GM12892 (cell line): ENCODE measurements at regions not wholly inside any gene's neighbourhood (a gene's known extent, or its start where the extent isn't known, plus 50 kb on each side); places are given as distances from the start of the nearest gene placed in this dataset.

Experiments
- DNase-seq: peaks from one replicate; pipeline ENCODE4 v3.0.0; 2011; ENCODE audit not compliant: insufficient read length
- FAIRE-seq: peaks from 2 replicates; lab custom pipeline; 2011; peaks lifted over from hg19 to GRCh38; lab: Jason Lieb, UNC
- POLR2A ChIP-seq: IDR thresholded peaks from 2 replicates; pipeline ENCODE4 v1.6.1; 2011; ENCODE audit warnings: low read depth, low read length, control low read depth
- POLR2AphosphoS5 ChIP-seq: IDR thresholded peaks from 2 replicates; pipeline ENCODE4 v1.6.1; 2011; ENCODE audit warnings: low read depth, low read length, control low read depth
- TAF1 ChIP-seq: IDR thresholded peaks from 2 replicates; pipeline ENCODE4 v1.6.1; 2011; ENCODE audit warnings: low read depth, mild to moderate bottlenecking, control low read depth, low read length, borderline replicate concordance

DNA sequence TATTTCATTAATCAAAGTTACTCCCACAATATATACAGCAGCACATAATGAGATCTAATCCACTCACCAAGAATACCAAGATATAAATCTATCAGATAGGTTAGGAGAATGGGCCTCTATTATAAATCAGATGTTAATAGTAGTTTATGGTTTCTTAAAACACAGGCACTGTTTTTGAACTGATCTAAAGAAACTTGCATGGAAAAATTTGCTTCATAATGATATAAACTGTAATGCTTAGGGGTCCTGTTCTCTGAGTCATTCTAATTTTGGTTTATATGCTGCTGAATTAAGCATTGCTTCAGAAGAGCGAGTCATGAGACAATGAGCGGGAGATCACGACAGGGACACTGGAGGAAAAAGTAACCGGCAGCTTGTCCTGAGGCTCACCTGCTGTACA lies 113.3 kb upstream of the OTUD4 start:
- DNase-seq: no peak
- no peak for TF ChIP-seq POLR2A
- TF ChIP-seq TAF1: no peak
- no peak for TF ChIP-seq POLR2AphosphoS5
- FAIRE-seq: no peak

- no peak for TF ChIP-seq POLR2A
- TF ChIP-seq TAF1: no peak
- no peak for TF ChIP-seq POLR2AphosphoS5
- peak; percentile 27 for FAIRE-seq
- no peak for DNase-seq
Measured at GRCh38 chr4:145290955-145291354, 110.6 kb upstream of the OTUD4 start.

DNA sequence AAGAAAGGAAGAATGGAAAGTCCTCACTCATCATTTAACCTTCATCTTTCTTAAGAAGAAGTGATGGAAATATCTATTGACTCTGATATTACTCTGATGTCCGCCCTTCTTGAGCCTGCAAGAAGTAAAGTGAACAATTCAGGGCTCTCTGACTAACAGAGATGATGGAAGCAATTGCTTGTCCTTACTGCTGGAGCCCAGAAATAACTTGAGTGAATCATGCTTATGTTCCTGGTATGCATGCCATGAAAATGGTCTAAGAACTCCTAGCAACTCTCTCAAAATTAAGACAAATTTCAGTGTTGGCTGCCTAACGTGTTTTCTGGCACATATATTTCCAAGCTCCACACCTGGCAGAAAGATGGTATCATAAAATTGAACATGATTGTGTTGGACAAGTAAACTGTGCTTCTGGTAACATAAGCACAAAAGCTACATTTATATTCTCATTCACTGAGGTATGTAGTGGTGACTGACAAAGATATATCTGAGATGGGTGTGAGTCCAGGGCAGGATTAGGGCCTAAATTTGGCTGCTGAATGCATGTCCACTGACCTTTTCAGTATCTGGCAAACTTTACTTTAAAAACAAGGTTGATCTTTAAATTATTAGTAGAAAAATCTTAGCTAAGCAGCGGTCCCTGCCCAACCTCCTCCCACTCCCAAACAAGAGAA lies 109.2 kb upstream of the OTUD4 start:
- FAIRE-seq (no peak), DNase-seq (no peak)
- TF ChIP-seq POLR2AphosphoS5: no peak

DNA sequence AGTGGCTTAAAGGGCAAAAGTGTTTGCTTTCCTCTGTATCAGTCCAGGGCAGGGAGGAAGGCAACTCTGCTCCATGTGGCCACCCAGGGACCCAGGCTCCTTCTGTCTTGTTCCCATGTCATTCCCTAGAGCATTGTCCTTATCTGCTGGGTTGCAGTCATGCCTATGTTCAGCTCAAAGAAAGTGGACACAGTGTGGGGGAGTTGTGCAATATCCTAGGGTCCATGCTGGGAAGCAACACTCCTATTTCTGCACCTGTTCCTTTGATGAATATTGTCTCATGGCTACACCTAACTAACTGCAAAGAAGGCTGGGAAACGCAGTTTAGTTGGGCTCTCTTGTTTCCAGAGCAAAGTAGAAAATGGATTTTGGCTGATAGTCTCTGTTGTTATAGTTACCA lies 107.0 kb upstream of the OTUD4 start:
- TF ChIP-seq POLR2AphosphoS5 (no peak), TAF1 (no peak), POLR2A (no peak)
- FAIRE-seq (no peak), DNase-seq (no peak)

GRCh38 chr4:145285928-145286327 lies 105.5 kb upstream of the OTUD4 start:
- FAIRE-seq (no peak), DNase-seq (no peak)
- TF ChIP-seq TAF1 (no peak), POLR2A (no peak), POLR2AphosphoS5 (no peak)

- TF ChIP-seq TAF1 (no peak), POLR2AphosphoS5 (no peak), POLR2A (no peak)
- no peak for DNase-seq
- no peak for FAIRE-seq
Measured at GRCh38 chr4:145283909-145284308, 103.5 kb upstream of the OTUD4 start.

- FAIRE-seq: no peak
- TF ChIP-seq POLR2A: no peak
- TF ChIP-seq POLR2AphosphoS5: no peak
- TF ChIP-seq TAF1: no peak
- no peak for DNase-seq
Measured at GRCh38 chr4:145281951-145282350, 101.6 kb upstream of the OTUD4 start.

DNA sequence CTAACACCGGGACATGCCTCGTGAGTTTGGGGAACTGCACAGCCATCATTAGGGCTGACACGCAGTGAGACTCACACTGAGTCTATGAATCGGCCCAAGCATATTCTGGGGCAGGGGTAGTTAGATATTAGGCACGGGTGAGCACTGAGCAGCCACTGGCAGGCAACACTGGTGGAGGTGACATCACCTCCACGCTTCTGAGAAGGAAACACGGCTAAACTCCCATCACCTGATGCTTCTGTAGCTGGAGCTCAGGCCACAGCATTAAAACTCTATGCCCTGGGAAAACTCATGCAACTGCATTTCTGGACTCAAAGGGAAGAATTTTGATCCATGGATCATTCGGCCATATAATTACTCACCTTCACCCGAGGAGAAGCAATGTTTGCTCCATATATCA lies 100.8 kb upstream of the OTUD4 start:
- no peak for FAIRE-seq
- no peak for DNase-seq
- no peak for TF ChIP-seq POLR2A
- TF ChIP-seq TAF1: no peak
- TF ChIP-seq POLR2AphosphoS5: no peak

- TF ChIP-seq POLR2AphosphoS5: no peak
- TF ChIP-seq POLR2A: no peak
- TF ChIP-seq TAF1: no peak
- DNase-seq: no peak
- no peak for FAIRE-seq
Measured at GRCh38 chr4:145280541-145280940, 100.2 kb upstream of the OTUD4 start.

DNA sequence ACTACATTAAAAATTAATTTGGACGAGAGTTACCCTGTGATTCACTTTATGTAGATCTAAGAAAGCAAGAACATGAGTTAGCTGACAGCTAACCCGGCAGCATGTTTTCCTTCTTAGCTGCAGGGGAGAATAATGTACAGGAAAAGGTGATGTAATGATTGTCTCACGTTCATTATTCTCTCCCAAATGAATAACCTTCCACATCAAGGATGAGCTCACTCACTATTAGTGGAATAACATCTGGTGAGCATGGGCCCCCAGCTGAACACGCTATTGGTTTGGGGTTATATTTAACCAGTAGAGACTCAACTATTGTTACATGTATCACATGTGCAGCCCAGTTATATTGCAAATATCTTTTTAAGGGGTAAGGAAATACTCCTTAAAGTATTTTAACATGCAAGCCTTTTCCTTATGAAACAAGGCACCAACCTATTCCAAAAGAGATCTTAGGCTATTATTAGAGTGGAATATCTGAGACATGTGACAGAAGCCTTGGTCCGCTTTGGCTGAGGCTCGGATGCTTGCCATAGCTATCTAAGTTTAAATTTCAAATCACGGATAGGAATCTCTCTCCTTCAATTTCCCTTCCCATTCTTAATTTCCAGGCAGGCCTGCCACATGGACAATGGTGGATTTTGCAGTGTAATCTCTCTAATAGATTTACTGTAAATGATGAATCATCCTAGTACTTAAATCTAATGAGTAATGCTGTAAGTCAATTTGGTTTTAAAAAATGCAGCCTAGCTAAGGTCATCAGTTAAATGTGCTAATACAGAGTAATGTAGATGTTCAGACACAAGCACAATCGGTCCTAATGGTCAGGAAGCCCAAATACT lies 99.0 kb upstream of the OTUD4 start:
- DNase-seq: no peak
- no peak for TF ChIP-seq POLR2A
- no peak for TF ChIP-seq POLR2AphosphoS5
- TF ChIP-seq TAF1: no peak
- peak; percentile 17 for FAIRE-seq

DNA sequence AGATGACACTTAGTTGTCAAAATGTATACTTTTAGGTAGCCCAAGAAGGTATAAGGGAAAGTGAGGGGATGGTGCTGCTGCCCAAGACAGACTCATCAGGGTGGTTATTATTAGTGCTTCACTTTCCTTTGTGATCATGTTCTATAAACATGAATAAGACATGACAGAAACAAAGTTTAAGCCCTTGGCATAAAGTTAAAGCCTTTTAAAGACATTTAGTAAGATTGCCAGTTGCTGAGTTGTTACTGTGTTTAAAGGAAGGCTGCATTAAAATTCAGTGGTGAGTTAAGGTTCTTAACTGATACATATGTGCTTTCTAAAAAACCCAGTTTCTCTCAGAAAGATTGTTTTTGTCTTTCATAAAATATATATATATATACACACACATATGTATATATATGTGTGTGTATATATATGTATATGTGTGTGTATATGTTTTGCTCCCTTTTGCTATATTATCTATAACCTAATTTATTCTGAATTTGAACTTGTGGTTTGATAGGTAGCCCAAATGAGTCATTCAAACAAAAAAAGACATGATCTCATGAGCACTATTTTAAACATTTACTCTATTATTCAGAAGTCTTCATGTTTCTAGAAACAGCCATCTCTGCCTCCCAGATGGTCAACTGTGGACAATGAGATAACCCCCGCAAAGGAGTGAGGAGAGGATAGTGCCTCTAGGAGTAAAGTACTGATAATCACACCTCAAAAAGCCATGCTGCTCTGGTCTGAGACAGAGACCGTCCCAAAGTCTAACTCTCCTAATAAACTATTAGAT lies 98.1 kb upstream of the OTUD4 start:
- no peak for DNase-seq
- TF ChIP-seq POLR2AphosphoS5: no peak
- TF ChIP-seq TAF1: no peak
- no peak for TF ChIP-seq POLR2A
- no peak for FAIRE-seq
